Liver (tissue), 7 donors: ENCODE measurements at regions not wholly inside any gene's neighbourhood (a gene's known extent, or its start where the extent isn't known, plus 50 kb on each side); places are given as distances from the start of the nearest gene placed in this dataset.

Experiments
- DNase-seq: peaks from one replicate; pipeline ENCODE4 v3.0.0-alpha.2; 2017; ENCODE audit warnings: low spot score
- H3K27ac ChIP-seq, 2 donors: one replicate each; pipeline ENCODE4 v1.7.0; 2013; ENCODE audit warnings: inconsistent platforms in 2 of 2, low read length in 2 of 2, control low read depth in 1 of 2, low read depth in 1 of 2, mild to moderate bottlenecking in 1 of 2
- H3K27me3 ChIP-seq, 4 donors: one replicate each; pipeline versions ENCODE4 v1.6.1 to v1.7.0; 2013; ENCODE audit warnings: low read length in 3 of 4, inconsistent platforms in 1 of 4, mild to moderate bottlenecking in 1 of 4, moderate library complexity in 1 of 4; ENCODE audit not compliant: control insufficient read depth in 4 of 4, insufficient read depth in 4 of 4
- H3K36me3 ChIP-seq, 4 donors: one replicate each; pipeline versions ENCODE4 v1.6.1 to v1.7.0; 2013; ENCODE audit warnings: low read length in 3 of 4, mild to moderate bottlenecking in 3 of 4, low read depth in 1 of 4, moderate library complexity in 1 of 4; ENCODE audit not compliant: control insufficient read depth in 4 of 4, insufficient read depth in 3 of 4
- H3K4me1 ChIP-seq, 4 donors: one replicate each; pipeline versions ENCODE4 v1.6.1 to v1.7.0; 2013; ENCODE audit warnings: low read length in 3 of 4, mild to moderate bottlenecking in 3 of 4, moderate library complexity in 1 of 4; ENCODE audit not compliant: control insufficient read depth in 4 of 4, insufficient read depth in 4 of 4
- H3K4me3 ChIP-seq, 3 donors: one replicate each; pipeline versions ENCODE4 v1.6.1 to v1.7.0; 2013; ENCODE audit warnings: low read length in 3 of 3, control low read depth in 1 of 3, low read depth in 1 of 3, mild to moderate bottlenecking in 1 of 3
- H3K9ac ChIP-seq, 2 donors: one replicate each; pipeline ENCODE4 v1.7.0; 2013; ENCODE audit warnings: low read length in 2 of 2, mild to moderate bottlenecking in 2 of 2, moderate library complexity in 2 of 2, control low read depth in 1 of 2, low read depth in 1 of 2
- H3K9me3 ChIP-seq, 4 donors: one replicate each; pipeline versions ENCODE4 v1.6.1 to v1.7.0; 2013; ENCODE audit warnings: low read length in 3 of 4; ENCODE audit not compliant: control insufficient read depth in 4 of 4
- JUND ChIP-seq, 2 donors: IDR thresholded peaks; 2 replicates each; pipeline ENCODE4 v1.6.1; 2016; ENCODE audit warnings: antibody characterized with exemption in 2 of 2
- NR2F2 ChIP-seq: IDR thresholded peaks from 2 replicates; pipeline ENCODE4 v1.6.1; 2016; ENCODE audit warnings: antibody characterized with exemption
- RXRA ChIP-seq, 2 donors: IDR thresholded peaks; 2 replicates each; pipeline ENCODE4 v1.6.1; 2017 to 2018; ENCODE audit warnings: antibody characterized with exemption in 2 of 2, mild to moderate bottlenecking in 1 of 2
- SP1 ChIP-seq: IDR thresholded peaks from 2 replicates; pipeline ENCODE4 v1.6.1; 2018; ENCODE audit warnings: antibody characterized with exemption, mild to moderate bottlenecking
- TAF1 ChIP-seq: conservative IDR thresholded peaks from 2 replicates; pipeline ENCODE4 v1.6.1; 2016; ENCODE audit warnings: antibody characterized with exemption, mild to moderate bottlenecking
- YY1 ChIP-seq: IDR thresholded peaks from 2 replicates; pipeline ENCODE4 v1.6.1; 2016; ENCODE audit warnings: antibody characterized with exemption, mild to moderate bottlenecking
- WGBS: extraction: QIAGEN DNeasy Blood & Tissue Kit; methylation state at CpG from one replicate; pipeline ENCODE4 v1.1.7; 2013; 5-methylcytosine and 5-hydroxymethylcytosine counted together
- TF ChIP-seq, protein P1 (sequence below): IDR thresholded peaks from 2 replicates; pipeline ENCODE4 v1.6.1; 2016; ENCODE audit warnings: antibody characterized with exemption, mild to moderate bottlenecking
- TF ChIP-seq, protein P2 (sequence below): IDR thresholded peaks from 2 replicates; pipeline ENCODE4 v1.6.1; 2016; ENCODE audit warnings: antibody characterized with exemption
- donor health status: healthy.
- donor health status: healthy.
- donor health status: healthy.
- donor health status: healthy.

GRCh38 chr18:34659579-34660517 is 50.2 kb upstream of the DTNA start:
- no peak overlapping the region for H3K9ac ChIP-seq
- no peaks in the 10 kb centered on the region for H3K27me3 ChIP-seq
- 41% methylated on average over 8 of the region's 8 CpGs for WGBS
- no peaks in the 10 kb centered on the region for H3K36me3 ChIP-seq
- H3K9me3 ChIP-seq, result no peaks in the 10 kb centered on the region
- peaks cover 0 to 4% (median 0%) of the 10 kb centered on the region in 4 donors for H3K4me1 ChIP-seq
- DNase-seq, result peak; percentile 37
- no peak overlapping the region for H3K4me3 ChIP-seq
- no peak overlapping the region for H3K27ac ChIP-seq
- TF ChIP-seq, protein P1, sequence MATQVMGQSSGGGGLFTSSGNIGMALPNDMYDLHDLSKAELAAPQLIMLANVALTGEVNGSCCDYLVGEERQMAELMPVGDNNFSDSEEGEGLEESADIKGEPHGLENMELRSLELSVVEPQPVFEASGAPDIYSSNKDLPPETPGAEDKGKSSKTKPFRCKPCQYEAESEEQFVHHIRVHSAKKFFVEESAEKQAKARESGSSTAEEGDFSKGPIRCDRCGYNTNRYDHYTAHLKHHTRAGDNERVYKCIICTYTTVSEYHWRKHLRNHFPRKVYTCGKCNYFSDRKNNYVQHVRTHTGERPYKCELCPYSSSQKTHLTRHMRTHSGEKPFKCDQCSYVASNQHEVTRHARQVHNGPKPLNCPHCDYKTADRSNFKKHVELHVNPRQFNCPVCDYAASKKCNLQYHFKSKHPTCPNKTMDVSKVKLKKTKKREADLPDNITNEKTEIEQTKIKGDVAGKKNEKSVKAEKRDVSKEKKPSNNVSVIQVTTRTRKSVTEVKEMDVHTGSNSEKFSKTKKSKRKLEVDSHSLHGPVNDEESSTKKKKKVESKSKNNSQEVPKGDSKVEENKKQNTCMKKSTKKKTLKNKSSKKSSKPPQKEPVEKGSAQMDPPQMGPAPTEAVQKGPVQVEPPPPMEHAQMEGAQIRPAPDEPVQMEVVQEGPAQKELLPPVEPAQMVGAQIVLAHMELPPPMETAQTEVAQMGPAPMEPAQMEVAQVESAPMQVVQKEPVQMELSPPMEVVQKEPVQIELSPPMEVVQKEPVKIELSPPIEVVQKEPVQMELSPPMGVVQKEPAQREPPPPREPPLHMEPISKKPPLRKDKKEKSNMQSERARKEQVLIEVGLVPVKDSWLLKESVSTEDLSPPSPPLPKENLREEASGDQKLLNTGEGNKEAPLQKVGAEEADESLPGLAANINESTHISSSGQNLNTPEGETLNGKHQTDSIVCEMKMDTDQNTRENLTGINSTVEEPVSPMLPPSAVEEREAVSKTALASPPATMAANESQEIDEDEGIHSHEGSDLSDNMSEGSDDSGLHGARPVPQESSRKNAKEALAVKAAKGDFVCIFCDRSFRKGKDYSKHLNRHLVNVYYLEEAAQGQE, result no peak
- TF ChIP-seq NR2F2 (peak; percentile 38), TAF1 (no peak), SP1 (no peak), JUND (IDR thresholded peaks at IDR 0.05) (peak; percentile 76 to 89), RXRA (IDR thresholded peaks at IDR 0.05) (no peak), YY1 (peak; percentile 95)
- TF ChIP-seq, protein P2, sequence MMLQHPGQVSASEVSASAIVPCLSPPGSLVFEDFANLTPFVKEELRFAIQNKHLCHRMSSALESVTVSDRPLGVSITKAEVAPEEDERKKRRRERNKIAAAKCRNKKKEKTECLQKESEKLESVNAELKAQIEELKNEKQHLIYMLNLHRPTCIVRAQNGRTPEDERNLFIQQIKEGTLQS, result no peak
